Lower leg skin (tissue), 3 donors: ENCODE measurements at regions not wholly inside any gene's neighbourhood (a gene's known extent, or its start where the extent isn't known, plus 50 kb on each side); places are given as distances from the start of the nearest gene placed in this dataset.

Experiments
- CTCF ChIP-seq, 3 donors: fragments of 450-650 bp; IDR thresholded peaks; one replicate each; pipeline ENCODE4 v1.5.1; 2016; ENCODE audit warnings: antibody characterized with exemption in 3 of 3, mild to moderate bottlenecking in 3 of 3, moderate library complexity in 2 of 3
- POLR2A ChIP-seq, 2 donors: fragments of 450-650 bp; IDR thresholded peaks; one replicate each; pipeline ENCODE4 v1.6.1; 2016 to 2017; ENCODE audit warnings: antibody characterized with exemption in 2 of 2, mild to moderate bottlenecking in 1 of 2, moderate library complexity in 1 of 2

- no peak for TF ChIP-seq CTCF (IDR thresholded peaks at IDR 0.05)
- no peak for TF ChIP-seq POLR2A (IDR thresholded peaks at IDR 0.05)
Observed at GRCh38 chr13:89163096-89163495, 1491.9 kb downstream of the SLITRK5 start.
